NCI-H345 treated with DMSO at 0.1 percent for 48 hours (cell line): ENCODE measurements at regions not wholly inside any gene's neighbourhood (a gene's known extent, or its start where the extent isn't known, plus 50 kb on each side); places are given as distances from the start of the nearest gene placed in this dataset.

Source experiments
- DNase-seq: peaks from one replicate; lab custom pipeline; 2025; ENCODE audit not compliant: unreplicated experiment; lab: John Stamatoyannopoulos, UW

DNA sequence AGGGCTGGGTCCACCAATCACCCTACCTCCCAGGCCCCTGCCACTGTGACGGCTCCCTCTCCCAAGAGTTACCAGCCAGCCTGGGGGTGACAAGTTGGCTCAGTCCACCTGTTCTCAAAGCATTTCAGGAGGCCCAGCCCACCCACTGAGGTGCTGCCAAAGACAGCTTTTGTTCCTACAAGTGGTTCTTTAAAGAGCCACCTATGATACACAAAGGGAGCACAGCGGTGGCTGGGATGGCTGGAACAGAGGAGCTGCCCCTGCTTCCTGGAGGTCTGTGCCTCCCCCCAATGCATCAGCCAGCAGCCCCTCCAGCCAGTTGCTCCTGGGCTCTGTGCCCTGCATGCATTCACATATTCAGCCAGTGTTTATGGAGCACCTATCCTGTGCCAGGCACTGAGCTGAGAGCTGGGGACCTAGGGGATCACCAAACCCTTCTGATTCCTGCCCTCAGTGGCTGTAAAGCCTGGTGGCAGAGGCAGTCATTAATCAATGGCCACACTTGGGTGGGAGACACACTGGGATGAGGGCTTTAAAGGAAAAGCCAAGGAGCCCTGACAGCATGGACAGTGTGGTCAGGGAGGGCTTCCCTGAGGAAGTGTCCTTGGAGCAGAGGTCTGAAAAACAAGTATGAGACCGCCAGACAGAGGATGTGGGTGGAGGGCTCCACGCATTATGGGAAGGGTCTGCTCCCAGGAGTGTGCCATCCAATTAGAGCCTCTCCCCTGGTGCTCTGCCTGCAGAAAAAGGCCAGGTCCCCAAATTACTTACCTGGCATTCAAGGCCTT is 107.1 kb upstream of the LINGO1 start:
- DNase-seq: peak; percentile 79

DNA sequence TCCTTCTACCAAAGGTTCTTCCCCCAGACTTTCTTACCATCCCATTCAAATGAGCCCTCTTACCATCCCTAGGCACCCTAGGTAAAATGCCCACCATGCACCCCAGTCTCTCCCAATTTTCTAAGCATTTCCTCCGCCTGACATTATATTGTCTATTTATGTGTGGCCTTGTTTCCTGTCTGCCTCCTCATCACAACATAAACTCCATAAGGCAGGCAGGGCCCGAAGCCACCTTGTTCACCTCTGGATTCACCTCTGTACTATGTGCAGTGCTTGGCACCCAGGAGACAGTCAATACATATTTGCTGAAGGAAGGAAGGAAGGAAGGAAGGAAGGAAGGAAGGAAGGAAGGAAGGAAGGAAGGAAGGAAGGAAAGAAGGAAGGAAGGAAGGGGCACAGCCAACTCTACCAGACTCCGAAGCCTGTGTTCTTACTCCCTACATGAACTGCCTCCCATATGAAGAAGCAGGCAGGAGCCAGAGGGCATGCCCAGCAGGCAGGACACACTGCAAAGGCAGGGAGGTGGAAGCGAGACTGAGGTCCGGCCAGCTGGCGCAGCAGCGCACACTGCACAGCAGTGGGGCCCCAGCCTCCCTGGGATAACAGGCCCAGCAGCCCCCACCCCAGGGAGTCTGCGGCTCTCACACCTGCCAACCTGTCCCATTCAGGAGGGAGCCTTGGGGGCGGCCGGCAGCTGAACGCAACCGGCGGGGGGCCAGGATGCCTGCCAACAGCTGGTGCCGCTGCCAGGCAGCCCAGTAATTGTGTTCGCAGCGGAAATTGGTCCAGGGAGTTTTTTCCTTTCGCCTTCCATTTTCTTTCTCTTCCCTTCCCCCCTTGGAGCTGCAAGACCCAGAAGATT is 106.0 kb upstream of the LINGO1 start:
- DNase-seq: peak; percentile 87

DNA sequence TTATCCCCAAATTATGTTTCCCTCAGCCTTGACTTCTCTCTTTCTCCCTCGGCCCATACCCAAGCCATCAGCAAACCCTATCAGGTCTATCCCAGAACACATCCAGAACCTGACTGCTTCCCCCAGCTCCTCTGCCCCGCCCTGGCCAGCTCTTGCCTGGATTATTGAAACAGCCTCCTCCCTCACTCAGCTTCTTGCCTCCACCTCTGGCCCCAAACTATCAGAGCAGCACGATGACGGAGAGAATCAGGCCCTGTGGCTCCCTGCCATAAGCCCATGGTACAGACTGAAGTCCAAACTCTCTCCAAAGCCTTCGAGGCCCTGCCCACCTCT is 105.3 kb upstream of the LINGO1 start:
- DNase-seq: no peak

DNA sequence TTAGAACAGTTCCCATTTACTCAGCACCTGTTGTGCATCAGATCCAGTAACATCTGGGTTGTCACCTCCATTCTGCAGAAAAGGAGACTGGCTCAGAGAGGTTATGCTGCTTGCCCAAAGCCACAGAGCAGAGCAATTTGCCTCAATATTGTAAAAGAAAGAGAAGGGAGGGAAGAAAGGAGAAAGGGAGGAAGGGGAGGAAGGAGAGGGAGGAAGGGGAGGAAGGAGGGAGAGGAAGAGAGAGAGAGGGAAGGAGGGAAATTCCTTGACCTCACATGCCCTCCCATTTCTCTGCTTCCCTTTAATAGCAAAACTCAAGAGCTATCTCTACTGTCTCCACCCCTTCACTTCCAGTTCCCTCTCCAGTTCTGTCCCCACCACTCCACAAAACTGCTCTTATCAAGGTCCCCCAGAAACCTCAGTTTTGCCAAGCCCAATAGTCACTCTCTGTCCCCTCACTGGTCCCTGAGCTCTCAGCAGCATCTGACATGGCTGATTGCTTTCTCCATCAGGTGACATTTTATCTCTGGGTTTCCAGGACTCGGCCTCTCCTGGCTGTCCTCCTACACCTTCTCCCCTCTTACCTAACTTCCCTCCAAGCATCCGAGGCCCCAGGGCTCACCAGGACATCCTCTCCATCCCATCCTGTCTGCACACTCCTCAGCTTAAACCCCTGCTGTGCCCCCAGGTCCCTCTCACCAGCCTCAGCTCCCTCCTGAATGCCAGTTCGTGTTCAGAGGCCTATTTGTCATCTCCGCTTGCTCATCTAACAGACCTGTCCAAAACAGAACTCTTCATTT is 104.7 kb upstream of the LINGO1 start:
- peak; percentile 10 for DNase-seq

DNA sequence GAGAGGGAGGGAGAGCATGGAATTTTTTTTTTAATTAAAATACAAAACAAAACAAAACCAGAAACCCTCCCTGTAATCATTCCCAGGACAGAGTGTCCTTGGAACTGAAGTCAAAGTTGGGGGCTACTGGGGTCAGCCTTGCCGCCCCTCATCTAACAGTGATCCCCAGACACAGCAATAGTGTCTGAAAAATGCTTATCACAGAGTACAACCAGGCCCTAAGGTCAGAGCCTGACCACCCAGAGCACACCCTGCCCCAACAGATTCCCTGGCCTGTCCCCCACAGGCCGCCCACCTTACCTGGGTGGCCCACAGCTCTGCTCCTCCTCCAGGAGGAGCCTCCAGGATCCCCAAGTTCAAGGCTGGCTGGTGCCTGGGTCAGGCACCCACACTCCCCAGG is 101.6 kb upstream of the LINGO1 start:
- DNase-seq: no peak

DNA sequence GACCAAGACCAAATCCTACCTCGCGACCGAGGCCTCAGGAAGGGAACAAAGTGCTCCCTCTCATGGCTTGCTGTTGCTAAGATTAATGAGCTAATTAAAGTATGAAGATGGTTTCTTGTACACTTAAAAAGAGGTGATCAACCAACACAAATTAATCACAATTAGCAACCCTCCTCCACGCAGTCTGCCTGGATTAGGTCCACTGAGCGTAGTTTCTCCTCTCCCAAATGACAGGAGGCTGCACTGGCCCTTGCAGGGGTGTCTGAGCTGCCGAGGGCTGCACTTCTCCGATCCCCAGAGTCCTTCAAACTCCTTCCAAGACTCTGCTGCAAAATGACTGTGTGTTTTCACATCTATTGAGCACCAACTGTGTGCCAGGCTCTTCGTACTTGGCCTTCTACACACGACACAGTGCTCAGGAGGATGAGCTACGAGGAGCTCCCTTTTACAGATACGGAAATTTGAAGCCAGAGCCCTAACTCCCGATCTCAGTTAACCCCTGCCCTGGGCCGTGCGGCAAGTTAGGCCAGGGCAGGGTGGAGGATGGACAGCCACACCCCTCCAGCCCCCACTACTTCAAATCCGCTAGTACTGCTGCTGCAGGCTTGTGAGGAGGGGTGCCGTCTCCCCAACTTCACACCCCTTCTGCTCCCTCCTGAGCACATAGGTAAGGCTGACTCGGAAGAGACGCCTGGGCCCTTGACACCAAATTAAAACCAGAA is 101.0 kb upstream of the LINGO1 start:
- DNase-seq: no peak

DNA sequence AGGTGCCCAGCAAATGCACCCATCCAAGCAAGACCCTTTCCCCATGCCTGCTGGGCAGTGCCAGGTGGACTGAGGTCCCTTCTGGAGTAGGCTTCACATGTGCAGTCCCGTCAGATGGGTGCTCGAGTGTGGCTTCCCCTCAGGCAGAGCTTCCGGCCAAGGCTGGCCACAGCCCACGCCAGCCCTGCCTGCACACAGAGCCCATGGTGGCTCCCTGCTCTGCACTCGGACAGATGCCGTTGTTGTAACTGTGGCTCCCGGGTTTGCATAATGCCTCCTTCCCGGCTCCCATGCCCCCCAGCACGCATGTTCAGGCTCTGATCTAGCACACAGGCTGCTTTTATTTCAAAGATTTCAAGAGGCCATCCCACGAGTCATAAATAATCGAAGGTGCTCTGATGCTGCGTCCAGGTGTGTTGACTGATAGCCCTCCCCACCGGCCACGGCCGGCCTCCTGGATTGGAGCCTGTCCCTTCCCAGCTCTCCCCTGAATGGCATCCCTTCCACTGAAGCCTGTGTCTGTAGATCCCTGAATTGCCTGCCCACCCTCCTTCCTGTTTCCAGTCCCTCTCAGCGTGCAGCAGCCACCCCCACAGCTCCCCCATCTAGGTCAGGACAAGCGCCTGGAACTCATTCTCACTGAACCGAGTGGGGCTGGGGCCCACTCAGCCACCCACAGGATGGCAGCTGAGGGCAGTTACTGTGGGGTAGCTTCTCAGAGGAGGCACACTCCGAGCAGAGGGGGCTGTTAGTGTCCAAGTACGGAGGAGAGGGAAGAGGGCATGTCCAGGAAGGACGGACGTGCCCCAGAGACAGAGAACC is 100.0 kb upstream of the LINGO1 start:
- no peak for DNase-seq

DNA sequence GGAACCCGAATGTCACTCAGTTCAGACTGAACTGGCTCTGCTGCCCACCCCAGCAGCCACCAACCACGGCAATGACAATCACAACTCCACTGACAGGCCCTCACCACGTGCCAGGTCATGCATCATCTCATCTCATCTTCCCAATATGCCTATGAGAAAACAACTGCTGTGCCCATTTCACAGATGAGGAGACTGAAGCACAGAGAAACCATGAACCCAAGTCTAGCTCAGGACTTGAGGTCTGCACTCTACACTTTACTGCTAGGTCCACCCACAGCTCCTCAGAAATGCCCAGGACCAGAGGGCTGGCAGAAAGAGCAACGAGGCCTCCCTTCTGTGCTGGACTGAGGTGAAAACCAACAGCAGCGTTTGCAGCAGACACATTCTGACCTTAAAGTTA is 99.2 kb upstream of the LINGO1 start:
- no peak for DNase-seq

DNA sequence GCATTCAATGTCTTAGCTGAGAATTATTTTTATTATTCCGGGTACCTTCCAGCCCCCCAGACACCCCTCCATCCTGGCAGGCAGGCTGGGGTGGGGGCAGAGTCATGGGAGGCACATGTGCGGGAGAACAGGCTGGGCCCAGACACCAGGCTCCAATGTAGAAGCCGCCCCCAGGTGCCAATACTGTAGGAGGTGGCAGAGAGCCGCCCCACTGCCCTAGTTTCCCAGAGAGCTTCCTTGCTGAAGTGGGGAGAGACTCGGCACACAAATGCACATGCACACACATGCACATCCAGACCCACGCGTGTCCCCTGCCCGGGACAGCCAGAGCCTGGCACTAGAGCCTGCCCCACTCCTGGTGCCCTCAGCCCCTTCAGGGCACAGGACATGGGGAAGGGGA is 98.4 kb upstream of the LINGO1 start:
- DNase-seq: no peak

DNA sequence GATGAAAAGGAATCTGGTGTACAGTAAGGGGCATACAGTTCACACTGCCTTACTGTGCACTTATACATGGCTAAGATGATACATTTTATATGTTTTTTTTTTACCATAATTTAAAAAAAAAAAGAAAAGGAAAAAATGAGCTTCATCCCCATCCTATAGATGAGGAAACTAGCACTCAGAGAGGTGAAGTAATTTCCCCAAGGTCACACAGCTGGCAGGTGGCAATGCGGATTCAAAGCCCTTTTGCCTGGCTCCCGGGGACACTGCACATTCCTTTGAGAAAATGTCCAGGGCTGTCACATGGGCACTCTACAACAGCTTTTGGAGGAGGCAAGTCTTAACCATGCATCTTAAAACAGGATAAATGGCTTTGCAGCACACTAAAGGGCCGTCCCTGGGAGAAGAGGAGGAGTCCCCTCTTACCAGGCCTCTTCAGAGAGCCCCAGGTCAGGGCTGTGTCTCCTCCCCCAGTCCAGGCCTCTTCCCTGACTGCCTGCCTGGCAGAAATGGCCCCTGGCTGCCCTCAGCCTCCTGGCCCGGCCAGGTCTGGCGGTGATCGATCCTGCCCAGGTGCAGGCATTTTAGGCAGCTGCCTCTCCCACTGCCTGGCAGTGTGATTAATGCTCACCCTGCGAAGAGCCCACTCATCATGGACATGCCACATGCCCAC is 95.1 kb upstream of the LINGO1 start:
- no peak for DNase-seq

DNA sequence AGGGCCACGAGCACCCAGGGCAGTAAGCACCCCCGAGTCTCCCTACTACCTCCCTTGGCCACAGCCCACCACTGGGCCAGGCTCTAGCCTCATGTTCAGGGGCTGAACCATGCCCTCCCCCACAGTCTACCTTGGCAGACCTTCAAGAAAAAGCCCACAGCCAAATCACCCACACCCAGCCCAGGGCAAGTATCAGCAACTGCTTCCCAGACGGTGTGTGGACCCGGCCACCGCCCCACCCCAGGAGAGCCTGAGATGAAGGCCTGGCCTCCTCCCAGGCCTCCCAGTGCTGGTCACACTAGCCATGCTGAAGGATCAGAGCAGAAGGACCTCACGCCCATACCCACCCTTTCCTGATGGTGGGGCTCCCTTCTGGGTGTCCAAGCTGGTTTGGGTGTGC is 92.0 kb upstream of the LINGO1 start:
- DNase-seq: no peak

DNA sequence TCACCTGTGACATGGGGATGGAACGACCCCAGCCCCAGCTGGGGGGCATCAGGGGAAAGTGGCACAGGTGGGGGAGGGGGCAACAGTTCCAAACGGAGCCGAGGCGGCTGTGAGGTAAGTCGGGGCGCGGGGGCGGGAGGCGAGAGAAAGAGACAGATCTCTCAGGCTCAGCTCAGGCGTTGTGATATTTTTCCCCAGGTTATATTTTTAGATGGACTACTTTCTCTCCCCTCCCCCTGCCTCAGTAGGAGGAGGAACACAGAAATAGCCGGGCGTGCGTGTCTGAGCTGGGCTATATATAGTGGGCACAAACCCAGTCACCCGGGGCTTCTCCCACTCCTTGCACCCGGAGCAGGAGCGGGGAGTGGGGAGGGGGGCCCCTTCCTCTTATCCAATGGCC is 91.0 kb upstream of the LINGO1 start:
- DNase-seq: no peak

DNA sequence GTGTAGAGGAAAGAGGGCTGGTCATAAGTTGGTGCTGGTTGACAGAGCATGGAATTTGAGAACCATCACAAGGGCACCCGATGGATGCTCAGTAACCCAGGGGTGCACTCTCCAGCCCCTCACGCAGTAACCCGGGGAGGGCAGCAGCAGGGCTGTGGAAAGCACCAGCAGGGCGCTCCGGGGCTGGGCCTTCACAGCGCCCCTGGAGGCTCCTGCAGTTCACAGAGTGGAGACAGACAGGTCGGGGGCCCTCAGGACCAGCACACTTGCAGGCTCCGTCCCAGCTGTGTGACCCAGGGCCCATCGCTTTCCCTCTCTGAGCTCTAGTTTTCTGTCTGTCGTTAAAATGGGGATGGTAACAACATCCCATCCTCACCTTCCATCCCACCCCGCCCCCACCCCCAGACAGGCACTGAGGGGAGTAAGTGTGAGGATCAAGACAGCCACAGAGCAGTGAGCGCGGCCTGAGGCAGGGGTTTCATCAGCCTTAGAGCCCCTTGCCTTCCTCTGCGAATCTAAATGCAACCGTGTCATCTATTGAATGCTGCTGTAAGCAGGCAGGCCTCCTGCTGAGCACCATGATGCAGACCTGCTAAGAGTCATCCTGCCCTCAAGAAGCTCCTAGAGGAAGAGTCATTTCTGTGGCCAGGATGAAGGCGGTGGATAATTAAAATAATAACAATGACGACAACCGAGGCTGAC is 90.2 kb upstream of the LINGO1 start:
- no peak for DNase-seq

DNA sequence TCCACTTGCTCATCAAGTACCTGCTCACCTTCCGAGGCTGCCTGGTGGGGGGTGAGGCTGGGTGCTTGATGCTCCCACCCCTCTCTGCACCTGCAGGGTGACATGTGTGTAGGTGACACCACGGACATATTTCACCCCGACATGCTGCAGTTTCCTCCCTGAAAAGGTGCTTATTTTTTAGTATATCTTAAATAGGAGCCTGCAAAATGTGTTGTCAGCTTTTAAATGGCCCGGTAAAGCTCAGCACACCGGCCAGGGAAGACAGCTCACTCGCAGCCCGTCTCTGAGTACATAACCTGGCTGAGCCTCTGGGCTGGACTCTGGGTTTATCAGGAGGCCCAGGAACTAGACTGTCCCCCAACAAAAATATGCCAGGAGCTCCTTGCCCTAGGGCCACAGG is 89.3 kb upstream of the LINGO1 start:
- peak; percentile 12 for DNase-seq

DNA sequence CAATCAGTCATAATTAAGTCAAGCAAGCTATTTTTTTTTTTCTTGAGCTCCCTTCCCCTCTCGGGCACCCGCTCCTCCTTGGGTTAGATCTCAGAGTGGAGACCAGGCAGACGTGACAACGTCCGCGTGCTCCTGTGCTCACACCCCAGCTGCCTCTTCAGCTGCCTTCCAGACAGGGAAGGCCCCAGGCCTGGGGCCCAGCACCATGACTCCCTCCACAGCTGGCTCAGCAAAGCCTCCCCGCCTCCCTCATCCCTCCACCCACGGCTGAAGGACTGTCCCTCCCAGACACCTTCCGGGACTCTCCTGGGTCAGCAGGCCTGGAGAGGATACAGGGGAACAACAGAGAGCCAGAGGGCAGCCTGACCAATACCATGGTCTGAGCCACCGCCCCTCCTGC is 87.9 kb upstream of the LINGO1 start:
- DNase-seq: no peak

DNA sequence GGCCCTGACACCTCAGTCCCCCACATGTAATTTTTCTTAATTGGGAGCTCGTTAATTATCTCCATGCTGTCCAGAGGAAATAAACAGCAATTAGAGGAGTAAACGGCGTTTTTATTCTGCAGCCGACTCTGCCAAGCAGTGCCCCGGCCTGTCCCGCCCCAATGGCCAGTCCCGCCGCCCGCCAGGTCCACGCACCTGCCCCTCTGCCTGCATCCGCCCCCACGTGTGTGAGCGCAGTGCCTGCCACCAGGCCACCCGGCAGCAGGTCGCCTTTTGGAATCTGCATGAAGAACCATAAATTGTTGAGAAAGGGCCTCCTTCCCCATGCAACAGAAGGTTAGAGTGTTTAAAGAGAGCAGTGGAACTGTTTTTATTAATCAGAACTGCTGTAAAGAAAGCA is 87.5 kb upstream of the LINGO1 start:
- DNase-seq: no peak

DNA sequence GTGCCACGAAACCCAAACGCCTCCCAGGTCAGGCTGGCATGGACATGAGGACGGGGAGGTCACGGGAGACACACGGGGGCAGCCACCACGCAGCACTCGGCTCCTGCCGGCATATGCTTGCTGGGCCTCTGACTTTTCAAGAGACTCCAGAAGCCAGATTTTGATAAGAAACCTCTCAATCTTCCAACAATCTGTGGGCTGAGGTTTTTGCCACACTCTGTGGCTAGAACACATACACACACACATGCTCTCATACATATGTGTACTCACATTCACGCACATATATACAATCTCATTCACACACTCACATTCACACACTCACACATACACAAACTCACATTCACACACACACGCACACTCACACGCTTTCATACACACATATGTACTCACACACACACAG is 86.7 kb upstream of the LINGO1 start:
- DNase-seq: no peak

DNA sequence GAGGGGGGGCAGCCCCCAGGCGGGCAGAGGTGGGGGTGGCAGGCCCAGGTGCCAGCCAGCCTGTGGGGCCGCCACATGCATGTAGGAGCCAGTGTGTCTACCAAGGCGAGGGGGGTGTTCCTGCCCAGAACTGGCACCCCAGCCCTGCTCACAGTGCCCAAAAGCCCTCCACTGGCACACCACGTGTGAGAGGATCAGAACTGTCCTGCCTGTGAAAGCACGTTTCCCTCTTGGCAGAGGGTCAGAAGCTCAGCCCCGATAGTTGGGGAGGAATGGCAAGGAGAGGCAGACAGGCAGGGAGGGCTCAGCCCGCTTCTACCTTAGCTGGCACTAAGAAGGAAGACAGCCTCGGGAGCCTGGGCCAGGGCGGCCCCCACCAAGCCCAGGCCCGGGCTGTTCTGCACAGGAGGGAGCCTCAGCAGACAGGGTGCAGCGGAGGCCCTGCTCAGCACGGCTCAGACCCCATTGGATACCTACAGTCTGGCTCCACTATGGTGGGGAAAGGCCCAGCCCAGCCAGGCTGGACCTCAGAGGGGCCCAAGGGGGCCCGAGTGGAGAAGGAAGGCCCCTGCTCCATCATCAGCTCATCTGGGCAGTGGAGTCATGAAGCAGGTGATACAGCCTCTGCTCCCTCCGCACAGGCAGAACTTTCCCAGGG is 84.8 kb upstream of the LINGO1 start:
- no peak for DNase-seq
